OCI-LY7 (cell line): ENCODE measurements at regions not wholly inside any gene's neighbourhood (a gene's known extent, or its start where the extent isn't known, plus 50 kb on each side); places are given as distances from the start of the nearest gene placed in this dataset.

Source experiments
- BruUV-seq: library from RNA; stranded (reverse); fragments of 400-500 nt; replicated peaks from 2 replicates; lab custom pipeline; 2021; lab: Mats Ljungman, UMichigan
- CTCF ChIA-PET: fragments of 300-600 bp; sonication (Branson Sonifier 250); formaldehyde crosslinking; loops from one replicate; lab custom pipeline; 2022; ENCODE audit warnings: antibody characterized with exemption; ENCODE audit not compliant: unreplicated experiment; lab: Charles Lee
- POLR2A ChIA-PET: fragments of 300-600 bp; sonication (Branson Sonifier 250); formaldehyde crosslinking; loops from one replicate; lab custom pipeline; 2022; ENCODE audit warnings: antibody characterized with exemption; lab: Charles Lee
- DNase-seq: peaks from one replicate; pipeline ENCODE4 v3.0.0-alpha.2; 2015; ENCODE audit warnings: low spot score
- H2AFZ ChIP-seq: fragments of 200-600 bp; sonication (generic), shearing (Covaris generic); 2 replicates; pipeline ENCODE4 v1.6.1; 2014; ENCODE audit warnings: mild to moderate bottlenecking, antibody characterized with exemption, low read length, moderate library complexity
- H3K27ac ChIP-seq: fragments of 200-600 bp; sonication (generic); 2 replicates; pipeline ENCODE4 v1.5.1; 2014; ENCODE audit warnings: mixed run types, low read depth, mild to moderate bottlenecking, moderate library complexity, low read length, inconsistent platforms; ENCODE audit not compliant: poor library complexity, severe bottlenecking
- H3K36me3 ChIP-seq: fragments of 200-600 bp; sonication (generic); 2 replicates; pipeline ENCODE4 v1.6.1; 2014; ENCODE audit warnings: mild to moderate bottlenecking, antibody characterized with exemption, low read length, moderate library complexity, mixed read lengths; ENCODE audit not compliant: insufficient read depth
- H3K4me1 ChIP-seq: fragments of 200-600 bp; sonication (generic); 2 replicates; pipeline ENCODE4 v1.5.1; 2014; ENCODE audit warnings: mild to moderate bottlenecking, low read length; ENCODE audit not compliant: insufficient read depth, poor library complexity, severe bottlenecking
- H3K4me2 ChIP-seq: fragments of 200-600 bp; sonication (generic); 2 replicates; pipeline ENCODE4 v1.6.1; 2014; ENCODE audit warnings: mild to moderate bottlenecking, low read length
- H3K4me3 ChIP-seq: fragments of 200-600 bp; sonication (generic); 2 replicates; pipeline ENCODE4 v1.5.1; 2014; ENCODE audit warnings: mild to moderate bottlenecking, low read depth, low read length; ENCODE audit not compliant: poor library complexity, severe bottlenecking
- H3K79me2 ChIP-seq: fragments of 200-600 bp; sonication (generic); 2 replicates; pipeline ENCODE4 v1.6.1; 2016; ENCODE audit warnings: low read depth, mild to moderate bottlenecking, low read length, moderate library complexity, mixed read lengths; ENCODE audit not compliant: insufficient read depth
- H3K9me2 ChIP-seq: fragments of 200-600 bp; sonication (generic); 2 replicates; pipeline ENCODE4 v1.6.1; 2016; ENCODE audit warnings: mild to moderate bottlenecking, low read length, mixed read lengths; ENCODE audit not compliant: insufficient read depth
- H3K9me3 ChIP-seq: fragments of 200-600 bp; sonication (generic); 2 replicates; pipeline ENCODE4 v1.6.1; 2014; ENCODE audit warnings: mild to moderate bottlenecking, mixed run types, low read length, mixed read lengths
- H4K20me1 ChIP-seq: fragments of 200-600 bp; sonication (generic); 2 replicates; pipeline ENCODE4 v1.6.1; 2014; ENCODE audit warnings: mild to moderate bottlenecking, antibody characterized with exemption, low read length, moderate library complexity, mixed read lengths; ENCODE audit not compliant: insufficient read depth
- EZH2phosphoT487 ChIP-seq: fragments of 200-600 bp; sonication (generic); IDR thresholded peaks from 2 replicates; pipeline ENCODE4 v1.6.1; 2018; ENCODE audit warnings: low read depth, borderline replicate concordance, mild to moderate bottlenecking, mixed run types, antibody characterized with exemption, low read length, moderate library complexity, mixed read lengths
- intact Hi-C: fragments of 100-400 bp; cut with micrococcal nuclease; formaldehyde crosslinking; loops from one replicate; pipeline ENCODE4 v1.10.0; 2022; ENCODE audit not compliant: unreplicated experiment
- TF ChIP-seq, protein P1 (sequence below): fragments of 200-600 bp; sonication (generic); conservative IDR thresholded peaks from 2 replicates; pipeline ENCODE4 v1.5.1; 2014; ENCODE audit warnings: mild to moderate bottlenecking, antibody characterized with exemption, low read length, moderate library complexity, mixed read lengths

DNA sequence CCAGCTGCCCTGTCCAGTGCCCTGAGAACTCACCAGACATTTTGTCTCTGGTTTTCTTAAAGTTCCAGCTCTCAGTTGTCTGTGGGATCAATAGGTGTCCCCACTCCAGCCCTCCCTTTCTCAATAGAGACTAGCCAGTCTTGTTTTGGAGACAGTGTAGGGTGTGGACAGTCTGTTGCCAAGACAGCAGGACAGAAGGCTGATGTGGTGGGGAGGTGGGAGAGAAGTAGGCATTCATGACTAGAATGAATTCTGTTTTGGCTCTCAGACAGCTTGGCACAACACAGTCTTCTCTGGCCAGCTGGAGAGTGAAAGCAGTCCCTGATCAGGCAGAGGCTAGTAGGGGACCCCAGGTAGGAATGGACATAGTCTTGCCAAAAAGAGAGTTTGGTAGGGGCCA is 467.0 kb upstream of the PODXL start:
- H3K9me3 ChIP-seq, result no peaks in the 10 kb centered on the region
- intact Hi-C loops, result no loop called here
- ChIA-PET POLR2A (no interaction called here), CTCF (no interaction called here)
- no peak overlapping the region for H3K27ac ChIP-seq
- no peaks in the 10 kb centered on the region for H3K9me2 ChIP-seq
- DNase-seq, result no peak
- no peaks in the 10 kb centered on the region for H3K4me1 ChIP-seq
- H2AFZ ChIP-seq, result no peak overlapping the region
- no peak overlapping the region for H3K4me3 ChIP-seq
- BruUV-seq, result no TSS peak
- no peaks in the 10 kb centered on the region for H4K20me1 ChIP-seq
- TF ChIP-seq, protein P1, sequence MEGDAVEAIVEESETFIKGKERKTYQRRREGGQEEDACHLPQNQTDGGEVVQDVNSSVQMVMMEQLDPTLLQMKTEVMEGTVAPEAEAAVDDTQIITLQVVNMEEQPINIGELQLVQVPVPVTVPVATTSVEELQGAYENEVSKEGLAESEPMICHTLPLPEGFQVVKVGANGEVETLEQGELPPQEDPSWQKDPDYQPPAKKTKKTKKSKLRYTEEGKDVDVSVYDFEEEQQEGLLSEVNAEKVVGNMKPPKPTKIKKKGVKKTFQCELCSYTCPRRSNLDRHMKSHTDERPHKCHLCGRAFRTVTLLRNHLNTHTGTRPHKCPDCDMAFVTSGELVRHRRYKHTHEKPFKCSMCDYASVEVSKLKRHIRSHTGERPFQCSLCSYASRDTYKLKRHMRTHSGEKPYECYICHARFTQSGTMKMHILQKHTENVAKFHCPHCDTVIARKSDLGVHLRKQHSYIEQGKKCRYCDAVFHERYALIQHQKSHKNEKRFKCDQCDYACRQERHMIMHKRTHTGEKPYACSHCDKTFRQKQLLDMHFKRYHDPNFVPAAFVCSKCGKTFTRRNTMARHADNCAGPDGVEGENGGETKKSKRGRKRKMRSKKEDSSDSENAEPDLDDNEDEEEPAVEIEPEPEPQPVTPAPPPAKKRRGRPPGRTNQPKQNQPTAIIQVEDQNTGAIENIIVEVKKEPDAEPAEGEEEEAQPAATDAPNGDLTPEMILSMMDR, result no peak
- no peak for TF ChIP-seq EZH2phosphoT487
- no peak overlapping the region for H3K4me2 ChIP-seq
- no peaks in the 10 kb centered on the region for H3K36me3 ChIP-seq
- no peaks in the 10 kb centered on the region for H3K79me2 ChIP-seq

DNA sequence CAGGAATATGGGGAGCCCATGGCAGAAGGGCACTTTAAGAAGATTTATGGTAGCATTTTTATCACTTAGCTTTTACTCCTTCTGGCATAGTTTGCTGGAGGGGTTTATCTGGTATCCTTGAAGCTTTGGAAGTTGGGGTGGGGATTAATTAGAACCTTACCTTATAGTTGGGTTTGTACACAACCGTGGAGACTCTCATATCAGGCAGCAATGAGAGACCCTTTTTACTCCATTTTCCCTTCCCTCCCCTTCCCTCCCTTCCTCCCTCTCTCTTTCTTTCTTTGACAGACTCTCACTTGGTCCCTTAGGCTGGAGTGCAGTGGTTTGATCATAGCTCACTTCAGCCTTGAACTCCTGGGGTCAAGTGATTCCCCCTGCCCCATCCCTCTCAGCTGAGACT is 465.8 kb upstream of the PODXL start:
- ChIA-PET POLR2A (interaction anchor here (0.6 kb wide), 1 partner anchor 25 kb away, joined by 3 read pairs; no protein-coding TSS in a partner anchor), CTCF (no interaction called here)
- Histone ChIP-seq H3K9me3 (no peaks in the 10 kb centered on the region), H3K4me3 (no peak overlapping the region), H3K27ac (no peak overlapping the region), H3K79me2 (no peaks in the 10 kb centered on the region), H3K36me3 (no peaks in the 10 kb centered on the region), H3K4me1 (no peaks in the 10 kb centered on the region), H3K9me2 (no peaks in the 10 kb centered on the region), H4K20me1 (no peaks in the 10 kb centered on the region), H2AFZ (no peak overlapping the region), H3K4me2 (no peak overlapping the region)
- intact Hi-C loops, result no loop called here
- DNase-seq, result no peak
- TF ChIP-seq, protein P1, result no peak
- no peak for TF ChIP-seq EZH2phosphoT487
- no TSS peak for BruUV-seq

DNA sequence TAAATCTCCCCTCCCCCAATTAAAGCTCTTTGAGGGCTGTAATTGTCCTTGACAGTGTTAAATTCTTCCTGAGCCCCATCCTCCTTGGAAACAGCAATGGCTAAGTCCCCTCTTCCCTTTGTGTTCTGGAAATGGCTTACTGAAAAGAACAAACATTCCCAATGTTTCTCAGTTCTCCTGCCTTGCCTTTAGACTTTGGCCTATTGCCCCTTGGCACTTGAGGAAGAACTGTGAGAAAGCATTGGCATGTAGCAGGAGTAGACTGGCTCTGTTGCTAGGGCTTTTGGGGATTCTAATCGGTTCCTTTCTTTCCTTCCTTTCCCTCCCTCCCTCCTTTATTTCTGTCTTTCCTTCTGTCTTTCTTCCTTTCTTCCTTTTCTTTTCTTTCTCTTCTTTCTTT is 463.3 kb upstream of the PODXL start:
- BruUV-seq, result no TSS peak
- no peak overlapping the region for H3K4me3 ChIP-seq
- ChIA-PET POLR2A (no interaction called here), CTCF (no interaction called here)
- H3K4me1 ChIP-seq, result no peaks in the 10 kb centered on the region
- H3K36me3 ChIP-seq, result no peaks in the 10 kb centered on the region
- no peaks in the 10 kb centered on the region for H3K9me2 ChIP-seq
- no peak for DNase-seq
- intact Hi-C loops, result no loop called here
- H3K4me2 ChIP-seq, result no peak overlapping the region
- 0 out of 2 replicates have a peak, but pooled peaks cover 3% of the 10 kb centered on the region for H3K9me3 ChIP-seq
- H3K27ac ChIP-seq, result no peak overlapping the region
- TF ChIP-seq EZH2phosphoT487, result no peak
- TF ChIP-seq, protein P1, result no peak
- no peaks in the 10 kb centered on the region for H4K20me1 ChIP-seq
- no peak overlapping the region for H2AFZ ChIP-seq
- H3K79me2 ChIP-seq, result no peaks in the 10 kb centered on the region
